GM19455 (cell line): ENCODE measurements at regions not wholly inside any gene's neighbourhood (a gene's known extent, or its start where the extent isn't known, plus 50 kb on each side); places are given as distances from the start of the nearest gene placed in this dataset.
"Not testable (repeated sequence)": the region's sequence is repeated elsewhere in the genome, so short reads cannot be mapped to it uniquely, and the experiment has no call there.

Source experiments
- ATAC-seq: cut with Tn5 transposase; IDR thresholded peaks from one replicate; pipeline ENCODE4 v1.9.1; 2021; ENCODE audit not compliant: unreplicated experiment

DNA sequence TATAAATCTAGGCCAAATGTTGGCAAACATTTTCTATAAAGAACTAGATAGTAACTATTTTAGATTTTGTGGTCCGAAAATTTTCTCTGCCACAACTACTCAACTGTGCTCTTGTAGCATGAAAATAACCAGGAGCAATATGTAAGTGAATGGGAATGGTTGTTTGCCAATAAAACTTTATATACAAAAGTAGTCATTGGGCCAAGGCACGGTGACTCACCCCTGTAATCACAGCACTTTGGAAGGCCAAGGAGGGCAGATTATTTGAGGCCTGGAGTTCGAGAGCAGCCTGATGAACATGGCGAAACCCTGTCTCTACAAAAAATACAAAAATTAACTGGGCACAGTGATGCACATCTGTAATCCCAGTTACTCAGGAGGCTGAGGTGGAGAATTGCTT lies 617.1 kb downstream of the EPM2A start:
- ATAC-seq, result no peak

DNA sequence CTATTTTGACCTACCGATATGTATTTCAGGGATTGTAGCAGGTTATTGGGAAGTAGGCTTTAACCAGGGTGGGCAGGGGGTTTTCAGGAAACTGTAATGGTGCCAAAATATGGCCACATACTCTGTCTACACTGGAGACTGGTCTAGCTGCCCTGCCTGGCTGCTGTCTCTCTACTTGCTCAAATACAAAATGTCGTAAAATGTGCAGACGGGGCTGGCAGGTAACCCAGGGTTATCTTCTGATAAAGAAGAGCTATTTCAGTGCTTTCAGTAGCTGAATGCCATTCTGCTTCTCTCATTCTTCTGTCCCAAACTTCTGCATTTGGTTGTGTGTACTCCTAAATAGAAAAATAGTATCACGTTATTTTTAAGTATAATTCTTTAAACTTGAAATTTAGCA lies 616.2 kb downstream of the EPM2A start:
- ATAC-seq, result no peak

DNA sequence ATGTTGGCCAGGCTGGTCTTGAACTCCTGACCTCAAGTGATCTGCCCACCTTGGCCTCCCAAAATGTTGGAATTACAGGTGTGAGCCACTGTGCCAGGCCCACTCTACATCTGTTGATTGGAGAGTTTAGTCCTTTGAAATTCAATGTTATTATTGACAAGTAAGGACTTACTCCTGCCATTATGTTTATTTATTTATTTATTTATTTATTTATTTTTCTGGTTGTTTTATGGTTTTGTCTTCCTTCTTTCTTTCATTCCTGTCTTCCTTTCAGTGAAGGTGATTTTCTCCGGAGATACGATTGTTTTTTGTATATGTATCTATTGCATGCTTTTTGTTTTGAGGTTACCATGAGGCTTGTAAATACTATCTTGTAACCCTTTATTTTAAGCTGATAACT lies 602.6 kb downstream of the EPM2A start:
- no peak for ATAC-seq

DNA sequence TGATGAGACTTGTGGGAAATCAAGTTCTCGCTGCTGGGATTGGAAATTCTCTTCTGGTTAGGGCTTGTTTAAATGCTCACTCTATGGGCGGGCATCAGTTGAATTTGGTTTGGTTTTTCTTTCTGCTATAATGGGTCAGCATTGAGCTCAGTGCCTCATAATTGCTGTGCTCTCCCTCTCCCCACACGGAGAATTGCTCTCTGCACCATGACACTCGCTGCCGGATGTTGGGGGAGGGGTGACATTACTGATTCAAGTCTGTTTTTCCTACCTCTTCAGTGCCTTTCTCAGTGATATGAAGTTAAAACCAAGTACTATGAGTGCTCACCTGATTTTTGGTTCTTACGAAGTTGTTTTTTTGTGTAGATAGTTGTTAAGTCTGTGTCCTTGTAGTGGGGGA lies 599.6 kb downstream of the EPM2A start:
- ATAC-seq, result no peak

DNA sequence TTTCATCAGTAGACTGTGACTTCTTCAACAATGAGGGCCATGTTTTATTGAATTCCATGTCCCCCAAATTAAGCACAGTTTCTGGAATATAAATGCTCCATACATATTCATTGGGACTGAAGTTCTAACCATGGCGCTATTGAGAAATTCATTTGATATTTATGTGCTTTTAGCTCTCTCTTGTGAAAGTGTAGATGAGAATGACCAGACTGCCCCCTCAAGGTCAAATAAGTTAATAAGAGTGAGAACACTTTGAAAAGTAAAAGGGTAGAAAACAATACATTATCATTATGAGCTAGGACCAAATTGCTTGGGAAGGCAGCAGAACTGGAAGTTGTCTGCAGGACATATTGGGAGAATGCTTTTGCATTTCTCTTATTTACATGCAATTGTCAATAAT lies 597.9 kb downstream of the EPM2A start:
- ATAC-seq, result no peak

DNA sequence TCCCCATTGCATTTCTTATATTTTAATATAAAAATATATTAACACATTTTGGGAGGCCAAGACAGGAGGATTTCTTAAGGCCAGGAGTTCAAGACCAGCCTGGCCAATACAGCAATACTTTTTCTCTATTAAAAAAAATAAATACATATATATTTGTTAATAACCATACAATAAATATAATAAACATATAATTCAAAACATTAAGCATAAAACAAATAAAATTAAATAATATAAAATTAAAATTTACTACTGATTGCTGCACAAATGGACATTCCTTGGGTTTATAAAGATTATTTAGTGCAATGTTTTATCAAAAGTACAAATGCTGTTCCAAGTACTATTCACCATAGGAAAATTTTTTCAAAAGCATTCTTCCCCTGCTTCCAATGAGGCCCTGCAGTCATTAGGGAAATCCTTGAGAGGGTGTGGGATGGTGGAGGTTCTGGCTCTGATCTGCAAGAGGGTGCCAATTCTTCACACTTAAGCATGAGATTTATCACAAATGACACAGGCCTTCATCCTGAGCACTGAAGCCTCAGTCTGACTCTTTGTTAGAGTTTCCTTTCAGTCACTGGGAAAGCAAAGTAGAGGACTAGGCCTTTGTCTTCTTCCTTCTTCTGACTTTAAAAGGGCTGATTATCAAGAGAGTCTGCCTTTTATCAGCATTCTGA lies 596.7 kb downstream of the EPM2A start:
- ATAC-seq, result no peak

DNA sequence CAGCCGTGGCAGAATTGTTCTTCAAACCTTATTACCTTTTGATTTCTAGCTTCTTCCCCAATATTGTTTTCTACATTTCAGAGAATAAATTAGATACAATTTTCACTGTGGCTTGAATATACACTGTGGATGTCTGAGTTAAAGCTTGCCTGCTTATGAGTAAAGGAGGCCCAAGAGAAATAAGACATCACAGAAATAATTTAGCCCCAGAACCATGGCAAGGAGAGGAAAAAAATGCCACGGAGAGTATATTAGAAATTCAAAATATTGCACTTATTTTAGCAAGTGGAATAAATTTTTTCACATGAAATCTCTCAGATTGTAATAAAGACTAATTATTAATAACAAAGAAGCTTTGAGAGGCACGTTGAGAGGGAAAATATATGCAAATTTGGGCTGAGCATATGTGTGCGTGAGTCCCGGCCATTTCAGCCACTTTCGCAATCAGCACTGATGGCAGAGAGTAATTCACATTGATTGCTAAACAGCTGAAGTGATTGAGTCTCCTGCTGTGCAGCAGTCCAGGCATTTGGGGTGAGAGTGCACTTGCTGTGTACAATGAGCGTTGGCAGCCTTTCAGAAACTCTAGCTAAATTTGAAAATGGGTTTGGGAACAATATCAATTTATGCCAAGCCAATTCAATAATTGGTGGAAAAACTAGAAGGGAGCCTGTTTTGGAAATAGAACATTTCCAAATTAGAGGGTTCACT lies 596.0 kb downstream of the EPM2A start:
- ATAC-seq, result no peak

DNA sequence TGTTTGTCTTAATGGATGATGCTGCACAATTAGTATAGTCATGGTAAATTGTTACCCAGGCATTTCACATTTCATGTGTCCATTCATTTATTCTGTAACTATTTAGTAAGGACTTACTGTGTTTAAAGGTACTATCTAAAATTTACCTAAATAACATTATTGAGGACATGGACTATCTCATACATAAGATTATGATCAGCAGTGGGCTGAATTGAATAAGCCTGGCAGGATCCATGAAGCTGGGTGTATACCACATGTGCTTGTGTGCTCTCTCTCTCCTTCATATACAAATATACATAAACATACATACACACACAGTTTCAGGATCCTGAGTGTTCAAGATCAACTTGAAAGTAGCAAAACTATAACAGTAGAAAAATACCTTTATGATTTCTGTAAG lies 595.4 kb downstream of the EPM2A start:
- ATAC-seq, result no peak

DNA sequence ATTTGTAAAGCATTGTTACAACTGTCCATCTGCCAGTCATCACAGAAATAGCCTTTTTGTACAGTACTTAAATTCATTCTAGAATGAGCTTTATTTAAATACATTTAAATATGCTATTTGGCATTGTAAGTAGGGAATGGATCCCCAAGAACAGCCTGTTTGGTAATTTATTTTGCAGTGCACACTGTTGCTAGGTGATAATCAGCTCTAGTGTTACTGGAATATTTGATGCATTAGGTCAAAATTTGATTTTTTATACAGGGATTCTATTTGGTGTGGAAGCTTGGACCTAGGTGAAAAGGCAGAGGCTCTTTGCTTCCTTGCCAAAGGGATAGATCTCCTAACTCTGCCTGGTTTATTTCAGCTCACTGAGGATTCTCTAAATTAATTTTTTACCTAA lies 593.7 kb downstream of the EPM2A start:
- no peak for ATAC-seq

DNA sequence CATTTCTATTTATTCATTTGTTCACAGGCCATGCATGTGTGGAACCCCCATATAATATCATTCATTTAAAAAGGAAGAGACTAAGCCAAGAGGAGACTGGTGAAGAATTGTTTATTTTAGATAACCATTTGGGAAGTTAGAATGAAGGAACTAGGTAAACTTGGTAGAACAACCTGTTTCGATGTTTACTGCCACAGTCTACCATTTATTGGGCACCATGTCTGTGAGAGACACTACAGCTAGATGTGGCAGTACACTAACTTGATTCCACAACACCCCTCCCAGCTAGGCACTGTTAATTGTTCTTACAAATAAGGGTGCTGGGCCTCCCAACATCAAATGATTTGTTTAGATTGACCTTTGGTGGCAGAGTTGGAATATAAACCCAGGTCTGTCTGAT lies 592.4 kb downstream of the EPM2A start:
- ATAC-seq, result no peak

DNA sequence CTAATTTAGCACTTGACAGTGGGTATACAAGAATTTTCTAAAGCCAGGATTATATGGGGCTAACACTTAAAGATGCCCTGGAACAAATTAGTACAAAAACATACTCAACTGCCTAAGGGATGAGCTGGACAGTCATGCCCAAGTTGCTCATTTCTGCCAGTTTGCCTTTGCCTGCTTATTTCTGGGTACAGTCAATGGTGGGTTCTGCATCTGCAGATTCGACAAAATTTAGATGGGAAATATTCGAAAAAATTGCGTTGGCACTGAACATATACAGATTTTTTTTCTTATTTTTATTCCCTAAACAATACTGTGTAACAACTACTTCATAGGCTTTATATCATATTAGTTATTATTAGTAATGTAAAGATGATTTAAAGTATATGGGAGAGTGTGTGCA lies 591.9 kb downstream of the EPM2A start:
- ATAC-seq, result no peak

DNA sequence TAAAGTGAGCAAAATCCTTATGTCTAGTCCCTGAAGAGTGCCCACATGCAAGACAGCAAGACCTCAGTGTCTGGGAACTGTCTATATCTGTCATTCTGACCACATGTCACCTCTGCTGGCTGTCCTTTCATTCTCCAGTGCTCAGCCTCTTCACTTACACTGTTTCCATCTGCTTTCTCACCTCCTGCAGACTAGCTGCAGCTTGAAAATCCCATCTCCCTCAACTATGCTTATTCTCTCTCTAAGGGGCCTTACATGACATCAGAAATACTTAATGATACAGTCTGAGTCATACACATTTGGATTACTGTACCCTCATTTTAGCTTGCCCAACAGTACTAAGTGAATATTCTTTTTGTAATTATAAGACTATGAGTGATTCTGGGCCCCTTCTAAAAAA lies 587.8 kb downstream of the EPM2A start:
- ATAC-seq, result no peak

DNA sequence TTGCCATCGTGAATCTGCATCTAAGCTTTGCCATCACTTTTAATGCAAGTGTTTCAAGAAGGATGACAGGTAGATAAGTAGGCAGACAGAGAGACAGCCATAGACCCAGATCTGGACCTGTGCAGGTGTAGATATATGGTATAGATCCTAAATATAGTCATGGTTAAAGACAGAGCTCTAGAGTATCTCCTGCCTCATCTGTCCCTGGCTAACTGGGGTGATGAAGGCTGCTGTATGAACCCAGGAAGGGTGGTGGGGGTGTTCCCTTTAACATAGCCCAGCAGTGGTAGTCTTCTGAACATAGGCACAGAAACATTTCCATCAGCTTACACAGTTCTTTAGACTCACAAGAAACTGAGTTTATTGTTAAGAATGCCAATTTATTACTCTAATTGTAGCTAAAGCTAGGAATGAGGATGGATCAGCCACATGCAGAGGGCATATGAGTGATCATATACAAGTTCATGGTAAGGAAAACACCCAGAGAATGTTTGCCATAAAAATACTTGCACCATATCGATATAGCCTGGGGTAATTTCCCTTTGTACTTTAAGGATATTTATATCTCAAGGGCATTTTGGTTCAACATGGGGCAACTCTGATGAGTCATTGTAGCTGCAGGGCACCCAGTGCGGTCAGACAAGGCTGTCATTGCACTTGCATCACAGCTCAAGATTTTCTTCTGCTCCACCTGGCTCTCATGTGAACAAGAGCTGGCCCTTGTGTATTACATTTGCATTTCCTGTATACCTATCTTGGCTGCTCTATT lies 587.2 kb downstream of the EPM2A start:
- ATAC-seq, result no peak

DNA sequence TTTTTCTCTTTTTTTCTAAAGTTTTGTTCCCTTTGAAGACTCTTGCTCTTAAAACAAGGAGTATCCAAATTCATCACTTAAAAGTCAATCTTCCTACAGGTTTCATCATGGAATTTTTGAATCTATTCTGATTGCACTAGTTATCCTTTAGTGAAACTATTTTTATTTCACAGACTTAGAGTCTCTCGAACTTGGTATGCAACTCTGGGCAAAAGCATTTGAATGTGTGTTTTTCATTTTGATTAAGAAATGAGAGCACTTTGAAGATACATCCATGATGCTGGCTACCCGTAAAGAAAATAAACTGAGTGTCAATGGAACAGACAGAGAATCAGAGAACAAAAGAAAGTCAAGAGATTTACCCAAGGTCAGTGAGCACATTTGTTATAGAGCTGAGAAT lies 586.5 kb downstream of the EPM2A start:
- no peak for ATAC-seq

DNA sequence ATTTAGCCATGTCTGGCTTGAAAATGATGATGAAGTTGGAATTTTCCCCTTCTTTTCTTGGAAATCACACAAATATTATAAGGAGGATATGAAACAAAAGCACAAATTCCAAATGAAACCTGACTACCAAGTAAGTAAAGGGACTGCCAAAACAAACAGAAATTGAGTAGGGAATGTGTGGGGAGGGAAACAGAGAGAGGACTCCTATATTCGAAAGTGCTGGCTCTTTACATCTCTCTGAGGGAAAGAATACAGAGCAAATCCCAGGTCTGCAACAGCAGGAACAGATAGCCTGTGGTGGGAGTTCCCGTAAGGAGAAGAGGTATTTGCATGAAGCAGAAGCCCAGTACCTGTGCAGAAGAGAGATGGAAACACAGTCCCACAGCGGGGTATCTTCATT lies 583.7 kb downstream of the EPM2A start:
- no peak for ATAC-seq

DNA sequence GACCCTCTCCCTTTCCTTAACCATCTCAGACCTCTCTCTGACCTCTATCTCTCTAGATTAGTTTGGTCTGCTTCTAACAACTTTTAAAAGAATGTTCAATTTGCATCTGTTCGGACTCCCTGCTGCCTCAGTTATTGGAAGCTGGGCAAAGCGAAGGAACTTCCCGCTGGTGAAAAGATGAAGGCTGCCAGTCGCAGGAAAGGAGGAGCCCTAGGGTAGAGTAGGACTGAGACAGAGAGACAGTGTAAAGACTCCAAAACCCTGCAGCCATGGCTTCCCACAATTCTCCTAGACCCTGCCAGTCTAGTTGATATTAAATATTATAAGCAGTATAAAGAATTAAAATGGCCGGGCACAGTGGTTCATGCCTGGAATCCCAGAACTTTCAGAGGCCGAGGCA lies 581.8 kb downstream of the EPM2A start:
- ATAC-seq, result no peak

DNA sequence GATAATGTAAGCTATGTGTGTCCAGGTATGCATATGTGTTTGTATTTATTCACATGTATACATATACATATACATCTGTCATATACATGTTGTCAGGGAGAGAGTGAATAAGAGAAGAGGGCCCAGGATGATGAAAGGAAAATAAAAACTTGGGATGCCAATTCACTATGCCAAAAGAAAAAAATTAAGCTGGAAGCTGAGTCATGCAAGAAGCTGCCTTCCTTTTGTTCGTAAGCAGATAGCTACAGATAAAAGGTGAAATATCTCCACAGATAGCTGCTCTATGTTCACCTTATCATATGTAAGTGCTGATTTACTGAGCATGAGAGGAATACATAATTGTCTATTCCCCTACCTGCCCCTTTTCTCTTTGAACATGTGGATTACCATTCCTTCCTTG lies 579.9 kb downstream of the EPM2A start:
- no peak for ATAC-seq

DNA sequence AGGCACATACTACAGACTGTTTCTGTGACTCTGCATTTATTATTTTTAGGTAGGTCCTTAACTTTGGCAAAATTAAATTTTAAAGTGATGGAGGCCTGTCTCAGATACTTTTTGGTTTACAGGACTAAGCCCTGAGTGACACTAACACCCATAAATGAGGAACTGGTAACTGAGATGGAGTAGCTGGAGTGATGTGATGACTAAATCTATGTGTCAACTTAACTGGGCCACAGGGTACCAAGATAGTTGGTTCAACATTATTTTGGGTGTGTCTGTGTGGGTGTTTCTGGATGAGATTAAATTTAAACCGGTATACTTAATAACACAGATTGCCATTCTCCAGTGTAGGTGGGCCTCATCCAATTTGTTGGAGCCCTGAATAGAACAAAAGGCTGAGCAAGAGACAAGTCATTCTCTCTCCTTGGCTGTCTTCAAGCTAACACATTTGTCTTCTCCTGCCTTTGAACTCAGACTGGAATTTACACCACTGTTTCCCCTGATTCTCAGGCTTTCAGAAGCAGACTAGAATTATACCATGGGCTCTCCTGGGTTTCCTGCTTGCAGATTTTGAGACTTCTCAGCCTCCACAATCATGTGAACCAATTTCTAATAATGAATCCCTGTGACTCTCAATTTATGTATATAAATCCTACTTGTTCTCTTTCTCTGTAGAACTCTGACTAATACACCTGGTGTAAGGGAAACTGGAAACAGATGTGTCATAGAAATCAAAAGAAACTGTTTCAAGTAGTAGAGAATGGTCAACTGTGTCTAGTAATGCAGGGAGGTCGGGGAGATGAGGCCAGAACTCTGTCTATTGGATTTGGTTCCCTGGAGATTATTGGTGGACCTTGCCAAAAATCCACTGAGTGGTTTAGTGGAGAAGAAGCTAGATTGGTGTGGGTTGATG lies 579.2 kb downstream of the EPM2A start:
- ATAC-seq, result no peak

DNA sequence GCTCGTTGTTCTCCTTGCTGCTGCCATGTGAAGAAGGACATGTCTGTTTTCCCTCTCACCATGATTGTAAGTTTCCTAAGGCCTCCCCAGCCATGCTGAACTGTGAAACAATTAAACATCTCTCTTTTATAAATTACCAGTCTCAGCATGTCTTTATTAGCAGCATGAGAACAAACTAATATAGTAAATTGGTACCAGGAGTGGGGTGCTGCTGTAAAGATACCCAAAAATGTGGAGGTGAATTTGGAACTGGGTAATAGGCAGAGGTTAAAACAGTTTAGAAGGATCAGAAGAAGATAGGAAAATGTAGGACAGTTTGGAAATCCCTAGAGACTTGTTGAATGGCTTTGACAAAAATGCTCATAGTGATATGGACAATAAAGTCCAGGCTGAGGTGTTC lies 576.7 kb downstream of the EPM2A start:
- ATAC-seq, result not testable (repeated sequence)

DNA sequence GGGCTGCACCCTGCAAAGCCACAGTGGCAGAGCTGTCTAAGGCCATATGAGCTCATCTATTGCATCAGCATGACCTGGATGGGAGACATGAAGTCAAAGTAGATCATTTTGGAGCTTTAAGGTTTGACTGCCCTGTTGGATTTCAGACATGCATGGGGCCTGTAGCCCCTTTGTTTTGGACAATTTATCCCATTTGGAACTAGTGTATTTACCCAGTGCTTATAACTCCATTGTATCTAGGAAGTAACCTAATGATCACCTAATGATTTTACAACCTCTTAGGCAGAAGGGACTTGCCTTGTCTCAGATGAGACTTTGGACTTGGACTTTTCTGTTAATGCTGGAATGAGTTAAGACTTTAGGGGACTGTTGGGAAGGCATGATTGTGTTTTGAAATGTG lies 575.4 kb downstream of the EPM2A start:
- ATAC-seq, result no peak

DNA sequence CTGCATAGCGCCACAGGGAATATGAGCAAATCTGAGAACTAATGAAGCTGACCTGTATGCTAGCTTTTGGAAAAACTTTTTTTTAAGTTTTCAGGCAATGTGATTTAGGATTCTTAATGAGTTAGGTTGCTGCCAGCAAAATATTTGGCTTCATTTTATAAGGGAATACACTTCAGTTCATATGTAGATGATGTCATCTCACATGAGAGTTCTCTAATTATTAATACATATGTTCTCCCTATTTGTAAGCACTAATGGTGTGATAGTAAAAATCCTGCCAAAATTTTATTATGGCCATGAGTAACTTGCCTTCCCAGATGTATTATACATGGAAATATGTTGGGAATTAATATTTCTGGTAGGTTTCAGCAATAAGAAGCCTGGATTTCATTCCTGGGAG lies 573.8 kb downstream of the EPM2A start:
- no peak for ATAC-seq
